H1 (cell line): ENCODE measurements at regions not wholly inside any gene's neighbourhood (a gene's known extent, or its start where the extent isn't known, plus 50 kb on each side); places are given as distances from the start of the nearest gene placed in this dataset.

Experiments
- CTCF ChIA-PET: fragments of 300-600 bp; sonication (Branson Sonifier 250); formaldehyde crosslinking; loops from one replicate; lab custom pipeline; 2021; ENCODE audit not compliant: partially characterized antibody; lab: Charles Lee
- POLR2A ChIA-PET: fragments of 300-600 bp; sonication (Branson Sonifier 250); formaldehyde crosslinking; loops from one replicate; lab custom pipeline; 2021; ENCODE audit warnings: inconsistent platforms; ENCODE audit not compliant: partially characterized antibody; lab: Charles Lee
- DNase-seq, 2 experiments: peaks; one replicate each; pipeline versions ENCODE4 v3.0.0 to v3.0.0-alpha.2; 2010 to 2022; ENCODE audit warnings: low spot score in 2 of 2, low read depth in 1 of 2, mixed read lengths in 1 of 2
- FAIRE-seq: peaks from 2 replicates; lab custom pipeline; 2011; peaks lifted over from hg19 to GRCh38; lab: Jason Lieb, UNC
- H2AFZ ChIP-seq: 2 replicates; pipeline ENCODE4 v1.8.1; 2012; ENCODE audit warnings: low read length, inconsistent platforms
- H2AK5ac ChIP-seq: 2 replicates; pipeline ENCODE4 v1.6.1; 2013; ENCODE audit warnings: low read depth, low read length
- H2BK120ac ChIP-seq: replicated peaks from 2 replicates; pipeline ENCODE3; 2013; ENCODE audit warnings: low read depth, low read length, inconsistent platforms
- H2BK12ac ChIP-seq: 2 replicates; pipeline ENCODE4 v1.6.1; 2013; ENCODE audit warnings: low read depth, low read length
- H2BK15ac ChIP-seq: 2 replicates; pipeline ENCODE4 v1.6.1; 2013; ENCODE audit warnings: low read length
- H2BK20ac ChIP-seq: 2 replicates; pipeline ENCODE4 v1.6.1; 2013; ENCODE audit warnings: low read length
- H2BK5ac ChIP-seq: 2 replicates; pipeline ENCODE4 v1.6.1; 2013; ENCODE audit warnings: low read depth, low read length
- H3K14ac ChIP-seq: 2 replicates; pipeline ENCODE4 v1.6.1; 2013; ENCODE audit warnings: inconsistent platforms; ENCODE audit not compliant: insufficient read length
- H3K18ac ChIP-seq: 2 replicates; pipeline ENCODE4 v1.6.1; 2013; ENCODE audit warnings: low read length; ENCODE audit errors: extremely low read depth
- H3K23ac ChIP-seq: 2 replicates; pipeline ENCODE4 v1.6.1; 2013; ENCODE audit warnings: inconsistent platforms; ENCODE audit not compliant: insufficient read length
- H3K23me2 ChIP-seq: 2 replicates; pipeline ENCODE4 v1.6.1; 2013; ENCODE audit warnings: low read depth, low read length
- H3K27ac ChIP-seq: 2 replicates; pipeline ENCODE4 v1.6.1; 2011; ENCODE audit warnings: low read depth, low read length, inconsistent platforms
- H3K27me3 ChIP-seq, 4 experiments: replicated peaks in 1 of 4; 1 replicate in 1 of 4; 2 replicates in 3 of 4; pipeline versions ENCODE4 v1.6.1 to v1.8.1; 2011 to 2013; ENCODE audit warnings: low read length in 3 of 4, mild to moderate bottlenecking in 3 of 4, inconsistent platforms in 2 of 4, mixed read lengths in 2 of 4, moderate library complexity in 1 of 4; ENCODE audit not compliant: control insufficient read depth in 3 of 4, insufficient read depth in 3 of 4; ENCODE audit errors: extremely low read depth in 1 of 4
- H3K36me3 ChIP-seq, 4 experiments: 2 replicates each; pipeline versions ENCODE4 v1.6.1 to v1.8.1; 2011 to 2013; ENCODE audit warnings: mild to moderate bottlenecking in 4 of 4, low read length in 3 of 4, moderate library complexity in 2 of 4, control low read depth in 1 of 4, inconsistent platforms in 1 of 4; ENCODE audit not compliant: insufficient read depth in 4 of 4, control insufficient read depth in 2 of 4
- H3K4ac ChIP-seq: replicated peaks from 2 replicates; pipeline ENCODE3; 2013; ENCODE audit warnings: low read length, low read depth, mixed read lengths, inconsistent platforms; ENCODE audit not compliant: insufficient read length
- H3K4me1 ChIP-seq, 4 experiments: replicated peaks in 1 of 4; 1 replicate in 1 of 4; 2 replicates in 3 of 4; pipeline versions ENCODE4 v1.6.1 to v1.8.1; 2011 to 2013; ENCODE audit warnings: low read length in 3 of 4, inconsistent platforms in 2 of 4, mixed read lengths in 1 of 4; ENCODE audit not compliant: insufficient read depth in 4 of 4, control insufficient read depth in 3 of 4
- H3K4me2 ChIP-seq, 2 experiments: 2 replicates each; pipeline versions ENCODE4 v1.6.1 to v1.8.1; 2011 to 2013; ENCODE audit warnings: low read depth in 2 of 2, low read length in 2 of 2, control low read depth in 1 of 2, inconsistent platforms in 1 of 2, mild to moderate bottlenecking in 1 of 2; ENCODE audit not compliant: insufficient read depth in 1 of 2
- H3K4me3 ChIP-seq, 4 experiments: fragments of 200-600, 300-600 bp in 1 of 4; sonication (generic), shearing (Covaris generic), sonication (Bioruptor Twin) in 1 of 4; 2 replicates each; pipeline versions ENCODE4 v1.5.1 to v1.8.1; 2011 to 2016; ENCODE audit warnings: low read length in 4 of 4, low read depth in 3 of 4, control low read depth in 2 of 4, inconsistent platforms in 2 of 4, mild to moderate bottlenecking in 2 of 4, mixed read lengths in 1 of 4, moderate library complexity in 1 of 4; ENCODE audit not compliant: insufficient read depth in 2 of 4; ENCODE audit errors: extremely low read depth in 1 of 4
- H3K56ac ChIP-seq: replicated peaks from 2 replicates; pipeline ENCODE3; 2013; ENCODE audit warnings: low read depth, mild to moderate bottlenecking, mixed read lengths, low read length, inconsistent platforms; ENCODE audit not compliant: insufficient read length
- H3K79me1 ChIP-seq: 2 replicates; pipeline ENCODE4 v1.6.1; 2013; ENCODE audit warnings: low read depth, low read length, control low read depth
- H3K79me2 ChIP-seq, 2 experiments: 2 replicates each; pipeline versions ENCODE4 v1.6.1 to v1.8.1; 2012 to 2013; ENCODE audit warnings: low read length in 2 of 2, mild to moderate bottlenecking in 2 of 2, inconsistent platforms in 1 of 2; ENCODE audit not compliant: insufficient read depth in 2 of 2, control insufficient read depth in 1 of 2
- H3K9ac ChIP-seq, 4 experiments: replicated peaks in 1 of 4; 1 replicate in 1 of 4; 2 replicates in 3 of 4; pipeline versions ENCODE4 v1.6.1 to v1.8.1; 2011 to 2013; ENCODE audit warnings: low read depth in 3 of 4, low read length in 3 of 4, control low read depth in 2 of 4, mild to moderate bottlenecking in 2 of 4, moderate library complexity in 2 of 4, inconsistent platforms in 1 of 4; ENCODE audit errors: extremely low read depth in 1 of 4
- H3K9me3 ChIP-seq, 2 experiments: 2 replicates each; pipeline versions ENCODE4 v1.6.1 to v1.8.1; 2012 to 2013; ENCODE audit warnings: mild to moderate bottlenecking in 2 of 2, moderate library complexity in 2 of 2, control low read depth in 1 of 2, inconsistent platforms in 1 of 2, low read depth in 1 of 2, low read length in 1 of 2, mixed read lengths in 1 of 2; ENCODE audit not compliant: insufficient read depth in 2 of 2
- H4K20me1 ChIP-seq, 2 experiments: replicated peaks in 1 of 2; 2 replicates each; pipeline versions ENCODE3 to v1.8.1; 2011 to 2013; ENCODE audit warnings: inconsistent platforms in 2 of 2, low read length in 2 of 2, mild to moderate bottlenecking in 1 of 2; ENCODE audit not compliant: insufficient read depth in 2 of 2, control insufficient read depth in 1 of 2
- H4K5ac ChIP-seq: 2 replicates; pipeline ENCODE4 v1.6.1; 2013; ENCODE audit warnings: low read length, low read depth, mixed read lengths, inconsistent platforms; ENCODE audit not compliant: insufficient read length
- H4K8ac ChIP-seq: 2 replicates; pipeline ENCODE4 v1.8.0; 2013; ENCODE audit warnings: mild to moderate bottlenecking, moderate library complexity, low read length, inconsistent platforms; ENCODE audit not compliant: insufficient read depth; ENCODE audit errors: extremely low read depth
- H4K91ac ChIP-seq: replicated peaks from 2 replicates; pipeline ENCODE3; 2013; ENCODE audit warnings: low read length, mixed read lengths, inconsistent platforms; ENCODE audit not compliant: insufficient read length
- BRCA1 ChIP-seq: IDR thresholded peaks from 2 replicates; pipeline ENCODE4 v1.6.1; 2012; ENCODE audit warnings: low read depth, low read length, improper control_type of control experiment
- CBX8 ChIP-seq: fragments of 300-800, 300-1000 bp; sonication (generic); IDR thresholded peaks from 2 replicates; pipeline ENCODE4 v1.7.1; 2016; ENCODE audit warnings: low read depth, low read length, borderline replicate concordance
- CEBPB ChIP-seq: IDR thresholded peaks from 2 replicates; pipeline ENCODE4 v1.6.1; 2012; ENCODE audit warnings: low read depth, low read length
- POLR2AphosphoS5 ChIP-seq: IDR thresholded peaks from 2 replicates; pipeline ENCODE4 v1.6.1; 2011; ENCODE audit warnings: low read depth, low read length
- WGBS, 2 experiments: shearing (Covaris generic) in 1 of 2; methylation state at CpG; one replicate each; pipeline versions ENCODE4 v1.1.6 to v1.1.7; 2013 to 2015; ENCODE audit warnings: low lambda C conversion rate in 2 of 2, mixed read lengths in 2 of 2, inconsistent platforms in 1 of 2, low coverage in 1 of 2, missing lambda C conversion rate in 1 of 2; ENCODE audit not compliant: insufficient replicate concordance in 2 of 2, insufficient coverage in 1 of 2, insufficient read length in 1 of 2; ENCODE audit errors: extremely low coverage in 1 of 2, missing lambda C conversion rate in 1 of 2; 5-methylcytosine and 5-hydroxymethylcytosine counted together

- DNase-seq (no peak), FAIRE-seq (no peak)
- Histone ChIP-seq H3K23ac (no peak overlapping the region), H3K9me3 (no peaks in the 10 kb centered on the region), H3K56ac (no peak overlapping the region), H2AK5ac (no peak overlapping the region), H3K14ac (no peak overlapping the region), H3K27me3 (no peaks in the 10 kb centered on the region), H3K9ac (no peak overlapping the region), H4K8ac (no peak overlapping the region), H2BK15ac (no peak overlapping the region), H3K79me1 (no peaks in the 10 kb centered on the region), H2BK5ac (no peak overlapping the region), H3K4me1 (no peaks in the 10 kb centered on the region), H4K5ac (no peak overlapping the region), H3K36me3 (no peaks in the 10 kb centered on the region), H3K4me3 (no peak overlapping the region), H2BK20ac (no peak overlapping the region), H3K4ac (no peak overlapping the region), H3K4me2 (no peak overlapping the region), H3K18ac (no peak overlapping the region), H4K20me1 (no peaks in the 10 kb centered on the region), H2AFZ (no peak overlapping the region), H3K23me2 (no peaks in the 10 kb centered on the region; the same call in 1 of the 2 replicates), H3K79me2 (no peaks in the 10 kb centered on the region), H3K27ac (no peak overlapping the region), H2BK120ac (no peak overlapping the region), H4K91ac (no peak overlapping the region), H2BK12ac (no peak overlapping the region)
- 86% methylated on average over 2 of the region's 2 CpGs; no CpG with 5 or more reads in 1 of the 2 experiments for WGBS, 2 experiments
- TF ChIP-seq CBX8: no peak
- TF ChIP-seq BRCA1: no peak
- TF ChIP-seq POLR2AphosphoS5: no peak
- no peak for TF ChIP-seq CEBPB
- CTCF ChIA-PET: no interaction called here
- POLR2A ChIA-PET: no interaction called here
These were observed 306.2 kb upstream of the CNTN4 start for GRCh38 chr3:1792466-1792865.
